ENCODE measurements at regions not wholly inside any gene's neighbourhood (a gene's known extent, or its start where the extent isn't known, plus 50 kb on each side); places are given as distances from the start of the nearest gene placed in this dataset.

DNA sequence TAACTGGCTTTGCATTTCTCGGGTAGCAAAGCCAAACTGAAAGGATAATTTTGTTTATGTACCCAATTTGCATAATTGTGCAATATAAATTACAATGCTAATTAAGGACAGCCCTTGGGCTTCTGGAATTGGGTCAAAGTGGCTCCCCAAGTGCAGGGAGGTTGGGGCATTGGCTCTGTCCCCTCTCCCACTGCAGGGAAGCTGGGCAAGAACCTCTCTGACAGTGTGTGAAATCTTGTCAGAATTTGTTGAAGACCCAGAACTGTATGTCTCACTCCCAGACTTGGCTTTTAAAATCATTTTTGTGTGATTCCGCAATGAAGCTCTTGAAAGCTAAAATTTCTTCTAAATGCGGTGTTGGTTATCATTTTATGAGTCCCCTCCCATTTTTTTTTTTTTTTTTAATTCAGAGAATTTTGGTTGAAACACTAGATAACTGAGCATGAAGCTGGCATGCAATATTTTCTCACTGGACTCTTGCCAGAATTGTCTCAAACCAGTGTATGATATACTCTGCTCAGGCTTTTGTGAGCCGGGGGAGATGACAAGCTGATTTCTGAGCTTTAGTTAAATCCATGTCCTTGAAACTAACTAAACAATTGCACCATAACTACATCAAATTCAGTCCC lies 878.9 kb upstream of the CXADR start:
- DNase-seq (ENCODE audit: low read depth in 2 of 2), result no peak

DNA sequence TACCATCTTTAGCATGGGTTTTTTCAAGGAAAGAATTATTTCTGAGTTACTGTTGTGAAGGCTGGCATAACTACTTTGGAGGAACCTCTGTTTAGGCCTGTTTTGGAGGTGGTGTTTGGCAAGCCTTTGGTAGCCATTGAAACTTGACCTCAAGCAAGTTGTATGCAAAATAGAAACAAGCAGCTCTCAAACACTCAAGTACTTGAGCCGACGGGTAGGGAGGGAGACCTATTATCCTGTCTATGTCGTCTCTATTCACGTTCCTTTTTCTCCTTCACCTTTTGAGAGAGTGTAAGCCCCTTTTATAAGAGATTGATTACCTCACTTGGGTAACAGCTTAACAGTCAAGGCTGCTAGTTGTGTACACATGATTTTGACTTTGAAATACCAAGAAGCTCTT lies 878.3 kb upstream of the CXADR start:
- DNase-seq (ENCODE audit: low read depth in 2 of 2), result no peak

DNA sequence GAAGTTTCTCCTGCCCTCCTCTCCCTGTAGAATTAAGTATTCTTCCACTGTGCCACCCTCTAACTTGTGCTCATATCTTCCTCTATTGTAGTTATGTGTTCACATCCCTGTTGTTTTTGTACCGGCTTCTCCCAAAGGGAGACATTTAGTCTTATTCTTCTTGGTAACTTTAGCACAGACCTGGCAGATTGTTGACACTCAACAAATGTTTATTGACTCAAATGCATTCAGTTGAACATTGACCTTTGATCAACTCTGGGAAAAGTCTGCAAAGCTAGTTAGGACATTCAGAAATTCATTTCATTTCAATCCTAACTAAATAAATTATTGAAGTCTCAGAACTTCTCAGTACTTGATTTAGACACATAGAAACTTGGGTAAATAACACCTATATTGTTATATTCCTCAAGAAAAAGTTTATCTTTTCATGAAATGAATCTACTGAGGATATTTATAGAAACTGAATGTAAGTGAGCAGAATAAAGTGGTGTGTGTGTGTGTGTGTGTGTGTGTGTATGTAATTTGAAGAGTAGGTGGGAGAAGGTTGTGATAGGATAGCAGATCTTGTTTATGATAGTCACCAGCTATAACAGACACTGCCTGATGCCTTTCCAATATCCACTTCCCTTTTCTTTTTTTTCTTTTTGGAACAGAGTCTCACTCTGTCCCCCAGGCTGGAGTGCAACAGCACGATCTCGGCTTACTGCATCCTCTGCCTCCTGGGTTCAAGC lies 872.4 kb upstream of the CXADR start:
- no peak for DNase-seq (ENCODE audit: low read depth in 2 of 2)

DNA sequence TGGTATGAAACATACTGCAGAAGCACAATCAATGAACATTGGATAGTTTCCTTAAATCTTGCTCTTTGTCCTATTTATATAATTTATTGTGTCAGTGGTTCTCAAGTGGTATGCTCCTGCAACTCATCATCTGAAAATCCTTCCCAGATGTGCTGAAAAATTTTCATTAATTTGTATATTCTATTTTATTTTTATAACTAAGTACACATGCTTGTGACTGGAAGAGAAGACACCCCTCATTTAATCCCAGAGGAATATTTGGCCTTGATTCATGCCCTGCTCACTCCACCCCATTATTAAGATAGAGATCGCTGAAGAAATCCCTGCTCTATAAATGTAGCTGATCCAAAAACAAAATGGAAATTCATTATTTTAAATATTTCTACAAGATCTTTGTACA lies 870.5 kb upstream of the CXADR start:
- no peak for DNase-seq (ENCODE audit: low read depth in 2 of 2)

DNA sequence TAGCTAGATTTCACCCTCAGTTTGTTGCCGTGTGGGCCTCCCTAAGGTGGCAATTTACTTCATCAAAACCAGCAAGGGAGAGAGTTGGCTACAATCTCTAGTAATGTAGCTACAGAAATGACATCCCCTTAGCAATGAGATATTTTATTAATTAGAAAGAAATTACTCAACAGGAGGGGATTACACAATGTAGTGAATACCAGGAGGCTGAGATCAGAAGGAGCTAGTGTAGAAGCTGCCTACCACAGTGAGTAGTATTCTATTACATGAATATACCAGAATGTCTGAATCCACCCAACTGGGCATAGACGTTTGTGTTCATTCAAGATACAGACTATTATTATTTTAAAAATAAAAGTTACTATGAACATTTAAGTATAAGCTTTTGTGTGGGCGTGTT lies 868.2 kb upstream of the CXADR start:
- no peak for DNase-seq (ENCODE audit: low read depth in 2 of 2)

DNA sequence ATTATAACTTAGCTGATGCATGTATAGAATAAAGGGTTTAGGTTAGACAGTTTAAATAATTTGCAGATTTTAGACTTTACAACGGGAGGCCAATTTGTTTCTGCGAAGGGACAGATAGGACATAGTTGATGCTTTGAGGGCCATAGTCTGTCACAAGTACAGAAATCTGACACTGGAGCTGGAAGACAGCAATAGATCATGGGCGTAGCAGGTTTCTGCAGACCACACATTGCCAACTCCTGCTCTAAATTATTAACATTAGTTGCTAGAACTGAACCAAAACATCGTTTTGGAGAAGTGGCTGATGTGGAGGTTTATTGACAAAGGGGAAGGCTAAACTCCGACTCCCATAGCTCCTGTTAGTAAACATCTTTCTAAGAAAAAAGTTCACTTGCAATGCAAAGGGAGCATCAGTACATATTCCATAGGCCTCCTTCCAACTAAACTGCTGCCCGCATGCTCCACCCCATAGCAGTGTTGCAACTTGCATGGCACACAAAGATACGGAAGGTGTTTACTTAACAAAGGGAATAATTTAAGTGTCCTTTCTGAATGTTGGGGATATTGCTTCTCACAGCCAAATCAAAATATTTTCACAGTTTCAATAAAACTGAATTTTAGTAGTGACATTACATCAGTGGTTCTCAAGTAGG lies 862.0 kb upstream of the CXADR start:
- DNase-seq (ENCODE audit: low read depth in 2 of 2), result no peak

DNA sequence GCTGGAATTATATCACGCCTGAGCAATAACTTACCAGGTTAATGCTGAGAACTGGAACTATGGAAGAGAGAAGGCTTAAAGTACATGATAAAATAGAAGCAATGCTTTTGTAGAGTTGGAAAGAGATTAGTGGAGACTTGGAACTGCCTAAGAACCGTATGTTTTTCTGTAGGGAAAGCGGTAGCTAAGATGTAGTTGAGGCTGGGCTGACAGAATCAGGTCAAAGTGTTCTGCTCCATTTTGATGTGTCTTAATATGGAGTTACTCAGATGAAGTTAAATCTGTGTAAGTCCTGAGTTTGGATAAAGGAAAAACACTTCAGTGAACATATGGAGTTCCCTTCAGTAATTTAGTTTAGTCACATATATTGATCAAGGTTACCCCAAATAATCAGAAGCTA lies 860.9 kb upstream of the CXADR start:
- DNase-seq (ENCODE audit: low read depth in 2 of 2), result no peak

DNA sequence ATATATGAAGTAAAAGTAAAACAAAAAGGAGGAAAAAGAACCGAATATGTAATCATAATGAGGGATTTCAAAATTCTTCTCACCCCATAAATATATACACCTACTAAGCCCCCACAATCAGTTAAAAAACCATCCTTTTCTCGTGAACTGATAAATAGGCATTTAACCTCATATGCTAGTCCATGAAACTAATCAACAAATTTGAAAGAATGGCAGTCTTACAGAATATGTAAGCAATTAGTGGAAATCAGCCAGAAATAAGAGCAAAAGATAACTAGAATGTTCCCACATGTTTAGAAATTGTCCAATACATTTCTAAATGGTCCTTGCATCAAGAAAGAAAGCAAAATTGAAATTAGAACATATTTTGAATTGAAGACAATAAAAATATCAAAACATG lies 849.4 kb upstream of the CXADR start:
- DNase-seq (ENCODE audit: low read depth in 2 of 2), result no peak

DNA sequence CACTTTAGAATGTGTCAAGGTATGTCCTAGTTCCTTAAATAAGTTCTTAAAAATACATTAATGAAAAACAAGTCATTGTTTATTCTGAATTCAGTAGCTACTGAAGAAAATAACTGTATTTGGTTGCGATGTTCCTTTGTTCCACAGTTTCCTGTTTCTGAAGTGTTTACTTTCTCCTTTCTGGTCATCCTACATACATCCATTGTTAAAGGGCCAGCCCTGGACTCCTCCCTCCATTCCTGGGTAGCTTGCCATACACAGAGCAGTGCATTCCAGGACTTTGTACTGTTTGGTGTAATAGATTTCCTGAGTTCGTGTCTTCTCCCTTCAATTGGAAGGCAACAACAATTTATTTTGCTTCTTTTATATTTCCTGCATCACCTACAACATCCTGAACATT lies 845.4 kb upstream of the CXADR start:
- no peak for DNase-seq (ENCODE audit: low read depth in 2 of 2)

DNA sequence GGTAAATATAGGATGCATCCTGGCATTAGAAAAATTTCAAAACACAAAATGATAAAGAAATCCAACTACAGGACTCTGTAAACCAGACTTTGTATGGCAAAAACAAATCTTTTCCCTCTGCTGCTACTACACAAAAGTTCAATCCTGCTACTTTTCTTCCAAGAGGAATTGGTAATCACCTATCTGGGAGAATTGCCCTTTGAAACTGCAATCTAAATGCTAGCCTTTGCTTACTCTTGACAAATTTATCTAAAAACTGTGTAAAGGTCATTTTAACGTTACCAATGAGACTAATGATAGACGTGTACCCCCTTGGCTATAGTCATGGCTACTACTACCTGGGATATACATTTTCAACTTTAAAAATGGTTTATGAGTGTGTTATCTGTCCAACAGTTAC lies 837.9 kb upstream of the CXADR start:
- DNase-seq (ENCODE audit: low read depth in 2 of 2), result no peak

DNA sequence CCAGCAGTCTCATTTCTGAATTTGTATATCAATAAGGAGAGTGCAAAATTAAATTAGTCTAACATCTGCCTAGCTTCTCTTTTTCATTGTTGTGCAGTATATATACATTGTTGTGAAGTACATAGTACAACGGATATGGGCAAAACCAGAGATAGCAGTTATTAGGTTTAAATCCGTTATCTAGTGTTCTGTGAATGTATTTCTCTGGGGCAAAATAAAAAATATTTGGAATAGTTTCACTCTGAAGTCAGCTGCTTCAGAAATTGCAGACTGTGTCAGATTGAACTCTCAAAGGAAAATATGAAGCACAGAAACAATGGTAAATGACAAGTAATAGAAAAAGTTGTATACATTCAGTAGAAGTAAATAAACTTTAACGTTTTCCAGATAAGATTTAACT lies 836.5 kb upstream of the CXADR start:
- DNase-seq (ENCODE audit: low read depth in 2 of 2), result no peak

DNA sequence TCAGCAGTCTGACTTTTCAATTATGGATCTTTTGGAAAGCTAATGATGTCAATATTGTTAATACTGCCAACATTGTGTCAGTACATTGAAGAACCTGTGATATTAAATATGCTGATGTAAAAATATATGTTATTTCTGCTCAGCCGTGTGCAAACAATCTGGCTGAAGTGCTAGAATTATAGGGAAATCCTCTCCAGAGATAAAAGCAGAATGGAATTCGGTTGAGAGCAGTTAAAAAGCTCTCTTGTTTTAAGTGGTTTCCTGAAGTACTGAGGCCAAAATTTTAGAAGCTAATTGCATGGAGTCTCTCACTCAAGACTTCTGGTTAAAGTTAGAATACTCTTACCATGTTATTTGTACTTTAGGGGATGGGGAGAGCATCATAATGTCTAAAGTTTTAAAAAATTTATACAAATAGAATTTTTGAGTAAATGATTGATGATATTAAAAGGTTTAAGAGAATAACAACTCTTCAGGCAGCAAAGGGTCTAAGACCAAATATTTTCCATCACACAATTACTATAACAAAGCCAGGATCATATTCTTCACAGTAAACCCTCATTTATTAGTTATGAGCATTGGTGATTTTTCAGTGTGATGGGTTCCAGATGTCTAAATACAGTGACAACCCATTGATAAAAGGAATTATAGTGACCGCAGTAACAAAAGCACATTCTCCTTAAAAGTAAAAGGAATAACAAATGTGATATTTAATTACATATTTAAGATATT lies 834.2 kb upstream of the CXADR start:
- DNase-seq (ENCODE audit: low read depth in 2 of 2), result no peak

DNA sequence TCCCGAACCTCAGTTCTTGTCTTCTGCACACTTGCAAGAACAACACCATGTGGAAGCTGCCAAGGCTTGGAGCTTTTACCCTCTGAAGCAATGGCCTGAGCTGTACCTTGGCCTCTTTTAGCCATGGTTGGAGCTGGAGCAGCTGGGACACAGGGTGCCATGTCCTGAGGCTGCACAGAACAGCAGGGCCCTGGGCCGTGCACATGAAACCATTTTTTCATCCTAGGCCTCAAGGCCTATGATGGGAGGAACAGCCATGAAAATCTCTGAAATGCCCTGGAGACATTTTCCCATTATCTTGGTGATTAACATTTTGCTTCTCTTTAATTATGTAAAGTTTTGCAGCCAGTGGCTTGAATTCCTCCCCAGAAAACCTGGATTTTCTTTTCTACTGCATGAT lies 817.8 kb upstream of the CXADR start:
- no peak for DNase-seq (ENCODE audit: low read depth in 2 of 2)

DNA sequence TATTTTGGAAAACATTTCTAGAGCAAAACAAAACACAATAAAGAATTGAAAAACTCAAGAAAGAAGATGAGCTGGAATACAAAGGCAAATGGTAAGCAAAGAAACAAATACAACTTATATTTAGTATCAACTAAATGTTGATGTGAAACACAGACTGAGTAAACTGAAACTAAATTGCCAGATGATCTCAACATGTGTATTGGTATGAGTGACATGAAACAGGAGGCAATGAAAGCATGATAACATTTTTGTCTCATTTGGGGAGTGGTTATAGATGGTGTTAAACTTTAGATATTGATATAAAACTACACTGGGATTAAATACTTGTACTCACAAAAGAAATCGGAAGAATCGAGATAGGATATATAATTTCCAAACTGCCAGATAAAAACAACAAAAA lies 805.6 kb upstream of the CXADR start:
- no peak for DNase-seq (ENCODE audit: low read depth in 2 of 2)

DNA sequence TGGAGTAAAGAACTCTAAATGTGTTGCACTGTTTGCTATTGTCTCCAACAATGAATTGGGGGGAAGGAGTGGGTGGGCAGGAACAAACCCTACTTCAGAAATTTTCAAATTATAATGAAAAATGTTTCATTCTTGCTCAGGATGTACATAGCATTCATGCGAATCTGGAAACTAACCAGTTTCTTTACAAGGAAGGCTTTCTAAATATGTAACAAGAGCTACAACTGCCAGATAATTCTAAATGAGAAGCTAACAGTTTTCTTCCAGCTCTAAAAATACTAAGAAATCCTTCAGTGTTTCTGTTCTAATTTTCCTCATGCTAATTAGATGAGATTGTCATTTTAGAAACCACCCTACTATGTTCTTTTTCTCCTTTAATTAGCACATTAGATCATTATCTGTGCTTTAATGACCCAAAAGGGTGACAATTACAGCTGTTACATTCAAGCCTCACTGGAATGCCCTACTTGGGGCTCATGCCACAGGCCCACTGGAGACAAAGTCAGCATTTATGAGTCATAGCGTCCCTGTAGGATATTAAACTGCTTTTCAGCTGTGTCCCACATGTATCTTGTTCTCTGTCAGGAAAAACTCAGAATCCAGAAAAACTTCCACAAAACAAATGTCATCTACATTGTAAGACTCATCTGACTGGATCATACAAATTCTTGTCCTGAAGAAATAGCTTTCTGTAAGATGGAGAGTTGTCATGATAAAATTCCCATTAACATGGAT lies 804.6 kb upstream of the CXADR start:
- no peak for DNase-seq (ENCODE audit: low read depth in 2 of 2)

DNA sequence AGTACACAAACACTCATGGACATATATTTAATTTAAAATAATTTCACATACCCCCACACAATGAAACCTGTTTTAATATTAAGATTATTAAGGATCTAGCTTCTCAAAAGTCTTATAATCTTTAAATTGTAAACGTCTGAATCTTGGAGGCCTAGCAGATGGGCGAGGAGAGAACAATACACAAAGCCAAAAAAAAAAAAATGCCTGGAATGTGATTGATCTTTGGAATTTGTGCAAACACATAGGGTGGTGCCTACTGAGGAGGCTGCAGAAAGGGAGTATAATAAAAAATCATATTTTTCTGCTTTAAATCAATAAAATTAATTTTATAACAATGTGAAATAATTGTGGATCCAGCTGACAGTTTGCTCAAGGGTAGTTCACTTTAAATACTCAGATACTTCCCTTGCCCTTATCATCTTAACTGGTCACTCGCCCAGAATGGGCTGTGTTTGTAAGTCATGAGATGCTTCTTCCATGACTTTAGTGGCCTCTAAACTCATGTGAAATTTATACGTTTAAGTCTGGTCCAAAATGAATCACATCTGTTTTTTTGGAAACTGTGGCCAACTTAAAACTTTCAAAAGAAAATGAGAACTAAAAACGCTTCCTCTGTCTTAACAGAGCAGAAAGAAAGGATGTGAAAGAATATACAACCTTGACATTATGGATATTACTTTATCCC lies 802.8 kb upstream of the CXADR start:
- no peak for DNase-seq (ENCODE audit: low read depth in 2 of 2)

DNA sequence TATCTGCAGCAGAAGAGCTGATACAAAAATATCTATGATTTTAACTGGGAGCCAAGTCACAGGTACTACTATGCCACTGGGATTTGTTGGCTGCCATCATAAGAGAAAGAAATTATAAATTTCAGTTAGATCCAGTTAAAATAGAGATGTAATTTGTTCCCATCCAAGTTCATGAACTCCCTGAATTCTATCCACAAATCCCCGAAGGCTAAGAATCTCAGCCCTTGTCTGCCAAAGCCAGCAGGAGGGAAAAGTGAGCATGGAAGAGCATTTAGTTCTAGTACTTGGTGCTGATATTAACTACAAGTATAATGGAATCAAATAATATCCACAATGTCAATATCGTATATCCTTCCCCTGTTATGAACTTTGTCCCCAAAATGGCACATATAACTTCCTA lies 801.1 kb upstream of the CXADR start:
- no peak for DNase-seq (ENCODE audit: low read depth in 2 of 2)

DNA sequence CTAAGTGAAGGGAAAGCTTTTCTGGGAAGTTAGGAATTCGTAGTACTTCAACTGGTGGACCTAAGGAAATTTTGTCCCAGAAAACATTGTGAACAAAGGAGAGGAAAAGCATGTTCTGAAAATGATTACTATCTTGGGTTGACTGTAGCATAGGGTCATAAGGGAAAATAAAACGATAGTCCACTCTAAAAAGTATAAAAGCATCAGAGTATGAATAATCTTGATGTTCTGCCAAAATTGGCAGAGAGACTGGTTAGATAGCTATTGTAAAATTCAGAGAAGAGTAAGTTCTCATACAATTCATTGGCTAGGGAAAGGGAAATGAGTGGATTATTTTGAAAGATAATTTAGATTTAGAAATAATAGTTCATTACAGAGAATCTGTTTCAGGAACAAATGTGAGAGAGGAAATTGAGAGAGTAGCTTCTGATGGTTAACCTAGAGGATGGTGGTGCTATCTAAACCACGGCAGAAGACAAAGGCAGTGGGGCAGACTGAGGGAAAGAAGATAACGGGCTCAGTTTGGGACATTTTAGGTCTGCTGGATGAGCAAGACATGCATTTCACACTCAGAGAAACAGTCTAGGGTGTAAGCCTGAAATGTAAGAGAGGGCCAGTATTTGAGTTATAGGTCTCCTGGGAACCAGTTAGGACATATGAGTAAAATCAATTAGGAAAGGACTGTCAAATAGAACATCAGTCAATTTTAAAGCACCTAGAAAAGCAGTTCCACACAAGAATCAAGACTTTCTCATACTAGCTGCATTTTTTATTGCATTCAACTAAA lies 799.3 kb upstream of the CXADR start:
- no peak for DNase-seq (ENCODE audit: low read depth in 2 of 2)

DNA sequence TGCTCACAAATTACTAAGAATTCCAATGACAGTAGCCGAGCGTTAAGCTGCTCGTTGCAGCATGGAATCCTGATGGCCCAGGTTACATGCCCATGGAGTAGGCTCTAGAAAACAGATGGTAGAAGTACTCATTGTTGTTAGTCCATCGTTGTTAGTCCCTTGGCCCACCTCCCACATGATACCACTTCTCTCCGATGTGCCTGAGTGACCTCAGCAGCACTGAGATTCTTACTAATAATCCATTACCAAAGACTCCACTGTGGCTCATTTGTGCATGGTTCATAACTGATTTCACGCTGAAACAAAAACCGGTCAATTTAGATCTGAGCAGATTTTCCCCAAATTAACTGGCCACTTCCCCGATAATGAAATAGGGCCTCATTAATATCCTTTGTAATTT lies 772.3 kb upstream of the CXADR start:
- no peak for DNase-seq (ENCODE audit: low read depth in 2 of 2)

DNA sequence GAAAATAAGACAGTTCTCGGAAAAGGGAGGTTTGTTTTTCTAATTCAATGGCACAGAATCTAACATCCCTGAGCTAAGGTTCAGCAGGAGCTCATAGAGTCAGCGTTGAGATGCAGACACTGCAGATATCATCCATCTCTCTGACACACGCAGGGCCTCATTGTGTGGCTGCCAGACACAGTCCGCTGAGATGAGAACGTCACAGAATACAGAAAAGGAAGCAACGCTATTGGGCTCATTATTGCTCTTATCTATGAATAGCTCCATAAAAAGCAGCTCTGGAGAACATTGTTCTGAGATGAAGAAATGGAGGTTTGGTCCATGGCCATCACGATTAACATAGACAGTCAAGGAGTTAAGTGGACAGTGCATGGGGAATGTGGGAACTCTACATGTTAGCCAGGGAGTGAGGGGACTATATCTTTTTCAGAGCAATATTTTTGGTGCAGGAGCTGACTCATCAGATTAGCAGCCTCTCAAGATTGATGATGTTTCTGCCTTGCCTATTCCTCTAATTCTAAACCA lies 771.6 kb upstream of the CXADR start:
- DNase-seq (ENCODE audit: low read depth in 2 of 2), result no peak
